GM12891 (cell line): ENCODE measurements at regions not wholly inside any gene's neighbourhood (a gene's known extent, or its start where the extent isn't known, plus 50 kb on each side); places are given as distances from the start of the nearest gene placed in this dataset.

Source experiments
- PAX5 ChIP-seq: IDR thresholded peaks from 2 replicates; pipeline ENCODE4 v1.6.1; 2011; ENCODE audit warnings: low read length, moderate library complexity, mild to moderate bottlenecking; ENCODE audit not compliant: insufficient read depth, severe bottlenecking
- POLR2A ChIP-seq: IDR thresholded peaks from 2 replicates; pipeline ENCODE4 v1.6.1; 2011; ENCODE audit warnings: low read depth, low read length, control low read depth
- POLR2AphosphoS5 ChIP-seq: IDR thresholded peaks from 2 replicates; pipeline ENCODE4 v1.6.1; 2011; ENCODE audit warnings: low read depth, low read length, control low read depth
- POU2F2 ChIP-seq: IDR thresholded peaks from 2 replicates; pipeline ENCODE4 v1.6.1; 2011; ENCODE audit warnings: low read depth, mild to moderate bottlenecking, control low read depth, low read length, moderate library complexity
- SPI1 ChIP-seq: IDR thresholded peaks from 2 replicates; pipeline ENCODE4 v1.6.1; 2011; ENCODE audit warnings: low read depth, low read length, control low read depth
- TAF1 ChIP-seq: IDR thresholded peaks from 2 replicates; pipeline ENCODE4 v1.6.1; 2011; ENCODE audit warnings: low read depth, low read length, control low read depth

GRCh38 chr17:72565758-72566157 is 444.9 kb downstream of the SOX9 start:
- TF ChIP-seq POLR2A (no peak), POU2F2 (no peak), POLR2AphosphoS5 (no peak), PAX5 (no peak), SPI1 (no peak), TAF1 (no peak)
